GM18909 (cell line): ENCODE measurements at regions not wholly inside any gene's neighbourhood (a gene's known extent, or its start where the extent isn't known, plus 50 kb on each side); places are given as distances from the start of the nearest gene placed in this dataset.

Experiments used
- ATAC-seq: cut with Tn5 transposase; IDR thresholded peaks from one replicate; pipeline ENCODE4 v1.9.1; 2021; ENCODE audit warnings: mild to moderate bottlenecking; ENCODE audit not compliant: unreplicated experiment, poor library complexity

GRCh38 chr10:59108296-59108870 lies 68.1 kb upstream of the PHYHIPL start:
- ATAC-seq = no peak

- no peak for ATAC-seq
These were observed 67.6 kb upstream of the PHYHIPL start for GRCh38 chr10:59108886-59109288.

GRCh38 chr10:59109826-59110225 lies 66.6 kb upstream of the PHYHIPL start:
- no peak for ATAC-seq

GRCh38 chr10:59124187-59124586 lies 52.3 kb upstream of the PHYHIPL start:
- no peak for ATAC-seq

GRCh38 chr10:59125666-59126065 lies 50.8 kb upstream of the PHYHIPL start:
- no peak for ATAC-seq

- ATAC-seq = no peak
These were observed 50.2 kb upstream of the PHYHIPL start for GRCh38 chr10:59126261-59126660.
